Muscle layer of colon (tissue), 2 donors: ENCODE measurements at regions not wholly inside any gene's neighbourhood (a gene's known extent, or its start where the extent isn't known, plus 50 kb on each side); places are given as distances from the start of the nearest gene placed in this dataset.

Experiments used
- H3K27ac ChIP-seq: one replicate; pipeline ENCODE4 v1.7.0; 2013; ENCODE audit warnings: low read depth, mild to moderate bottlenecking, low read length, moderate library complexity
- H3K27me3 ChIP-seq, 2 donors: one replicate each; pipeline ENCODE4 v1.7.0; 2013; ENCODE audit warnings: low read length in 2 of 2, mild to moderate bottlenecking in 2 of 2; ENCODE audit not compliant: insufficient read depth in 2 of 2, control insufficient read depth in 1 of 2
- H3K36me3 ChIP-seq: one replicate; pipeline ENCODE4 v1.7.0; 2013; ENCODE audit warnings: mild to moderate bottlenecking, low read length; ENCODE audit not compliant: insufficient read depth
- H3K4me1 ChIP-seq: one replicate; pipeline ENCODE4 v1.7.0; 2013; ENCODE audit warnings: mild to moderate bottlenecking, low read length; ENCODE audit not compliant: insufficient read depth
- H3K4me3 ChIP-seq, 2 donors: one replicate each; pipeline ENCODE4 v1.7.0; 2013; ENCODE audit warnings: low read length in 2 of 2, low read depth in 1 of 2, mild to moderate bottlenecking in 1 of 2, moderate library complexity in 1 of 2
- H3K9ac ChIP-seq: one replicate; pipeline ENCODE4 v1.7.0; 2013; ENCODE audit warnings: low read length
- H3K9me3 ChIP-seq: one replicate; pipeline ENCODE4 v1.7.0; 2013; ENCODE audit warnings: mild to moderate bottlenecking, low read length
- donor health status: abdominal sarcoma.
- donor health status: Adenocarcinoma of cecum.

GRCh38 chr5:166963596-166963995 is 1327.8 kb upstream of the WWC1 start:
- H3K27me3 ChIP-seq = no peaks in the 10 kb centered on the region
- H3K4me3 ChIP-seq = no peak overlapping the region
- no peaks in the 10 kb centered on the region for H3K36me3 ChIP-seq
- H3K27ac ChIP-seq = no peak overlapping the region
- no peaks in the 10 kb centered on the region for H3K9me3 ChIP-seq
- no peak overlapping the region for H3K9ac ChIP-seq
- no peaks in the 10 kb centered on the region for H3K4me1 ChIP-seq

DNA sequence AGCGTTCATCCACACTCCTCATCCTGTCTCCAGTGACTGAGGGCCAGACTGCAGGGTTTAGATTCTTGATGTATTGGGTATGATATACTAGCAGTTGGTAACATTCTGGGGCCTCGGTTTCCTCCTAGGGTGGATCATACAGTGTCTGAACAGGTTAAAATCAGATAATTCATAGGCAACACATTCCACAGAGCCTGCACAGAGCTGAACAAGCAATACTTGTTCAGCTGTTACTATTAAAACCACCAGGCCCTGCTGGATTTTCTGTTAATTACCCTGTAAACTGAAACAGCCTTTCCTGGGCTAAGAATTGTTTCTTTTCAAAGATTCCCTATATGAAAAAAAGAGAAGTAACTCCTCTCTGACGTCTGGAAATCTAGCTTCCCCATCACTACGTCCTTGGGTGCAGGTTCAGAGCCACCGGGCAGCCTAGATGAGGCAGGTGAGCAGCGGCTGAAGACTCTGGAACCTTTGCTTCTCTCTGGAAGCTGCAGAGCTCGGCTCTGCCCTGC is 1313.5 kb upstream of the WWC1 start:
- peak overlapping the region; percentile 80 for H3K27ac ChIP-seq
- H3K27me3 ChIP-seq = no peaks in the 10 kb centered on the region
- H3K9ac ChIP-seq = no peak overlapping the region
- peak overlapping the region; percentile 59 to 68 for H3K4me3 ChIP-seq
- no peaks in the 10 kb centered on the region for H3K9me3 ChIP-seq
- peaks cover 12% of the 10 kb centered on the region for H3K4me1 ChIP-seq
- no peaks in the 10 kb centered on the region for H3K36me3 ChIP-seq

DNA sequence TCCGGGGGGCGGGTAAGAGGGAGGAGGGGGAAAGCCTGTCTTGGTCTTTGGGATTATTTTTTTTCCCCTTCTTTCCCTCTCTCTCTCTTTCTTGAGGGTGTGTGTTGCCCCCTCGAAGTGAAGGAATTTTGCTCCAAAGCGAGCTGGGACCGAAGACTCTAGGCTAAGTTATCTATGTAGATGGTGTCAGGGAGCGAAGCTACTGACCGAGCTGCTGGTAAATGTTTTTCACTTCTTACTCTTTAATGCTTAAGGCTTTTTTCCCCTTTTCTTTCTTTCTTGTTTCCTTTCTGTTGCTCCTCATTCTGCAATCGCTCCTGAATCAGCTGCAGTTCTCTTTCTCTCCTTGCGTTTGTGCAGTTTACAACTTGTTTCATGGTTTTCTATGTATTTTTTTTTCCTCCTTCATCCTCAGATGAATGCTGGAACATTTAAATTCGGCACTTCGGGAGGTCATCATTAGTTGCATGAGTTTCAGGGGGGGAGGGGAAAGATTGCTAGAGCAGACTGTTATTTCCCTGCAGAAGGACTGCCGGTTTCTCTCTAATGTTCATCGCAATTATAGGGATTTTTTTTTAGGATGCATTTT is 1312.0 kb upstream of the WWC1 start:
- Histone ChIP-seq H3K9ac (peak overlapping the region; percentile 47), H3K27ac (peak overlapping the region; percentile 80), H3K4me1 (peaks cover 12% of the 10 kb centered on the region)

GRCh38 chr5:166980666-166981065 is 1310.8 kb upstream of the WWC1 start:
- Histone ChIP-seq H3K36me3 (no peaks in the 10 kb centered on the region), H3K4me3 (peak overlapping the region in 1 of 2 donors; percentile 24), H3K27ac (peak overlapping the region; percentile 61), H3K4me1 (peaks cover 12% of the 10 kb centered on the region), H3K27me3 (no peaks in the 10 kb centered on the region), H3K9ac (no peak overlapping the region), H3K9me3 (no peaks in the 10 kb centered on the region)

More for the DNA sequence above, 1312.0 kb upstream of the WWC1 start:
- Histone ChIP-seq H3K9me3 (no peaks in the 10 kb centered on the region), H3K27me3 (no peaks in the 10 kb centered on the region), H3K36me3 (no peaks in the 10 kb centered on the region), H3K4me3 (peak overlapping the region; percentile 59 to 68)

- H3K9me3 ChIP-seq = no peaks in the 10 kb centered on the region
- H3K36me3 ChIP-seq = no peaks in the 10 kb centered on the region
- peak overlapping the region; percentile 31 for H3K9ac ChIP-seq
- H3K27ac ChIP-seq = no peak overlapping the region
- H3K4me3 ChIP-seq = peak overlapping the region in 1 of 2 donors; percentile 35
- no peaks in the 10 kb centered on the region for H3K27me3 ChIP-seq
- peaks cover 15% of the 10 kb centered on the region for H3K4me1 ChIP-seq
These were observed 1309.2 kb upstream of the WWC1 start for GRCh38 chr5:166982226-166982625.

DNA sequence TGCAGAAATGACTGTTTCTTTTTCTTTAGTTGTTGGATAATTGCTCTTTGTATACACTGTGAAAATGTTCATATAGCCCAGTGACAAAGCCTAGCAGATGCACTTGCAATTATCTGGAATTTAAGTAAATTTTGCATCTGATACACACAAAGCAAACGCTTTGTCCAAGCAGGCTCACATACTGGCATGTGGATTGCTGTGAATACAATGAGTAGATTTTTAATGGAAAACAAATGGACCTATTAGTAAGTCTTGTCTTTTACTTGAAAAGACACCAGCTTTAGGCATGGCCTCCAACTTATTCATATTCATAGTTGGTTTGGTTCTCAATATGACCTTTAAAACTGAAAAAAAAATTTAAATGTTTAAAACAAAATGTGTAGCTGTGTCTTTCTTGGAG is 1299.8 kb upstream of the WWC1 start:
- Histone ChIP-seq H3K27ac (no peak overlapping the region), H3K9ac (no peak overlapping the region), H3K4me3 (no peak overlapping the region), H3K4me1 (peaks cover 39% of the 10 kb centered on the region), H3K36me3 (no peaks in the 10 kb centered on the region), H3K9me3 (no peaks in the 10 kb centered on the region), H3K27me3 (no peaks in the 10 kb centered on the region)

DNA sequence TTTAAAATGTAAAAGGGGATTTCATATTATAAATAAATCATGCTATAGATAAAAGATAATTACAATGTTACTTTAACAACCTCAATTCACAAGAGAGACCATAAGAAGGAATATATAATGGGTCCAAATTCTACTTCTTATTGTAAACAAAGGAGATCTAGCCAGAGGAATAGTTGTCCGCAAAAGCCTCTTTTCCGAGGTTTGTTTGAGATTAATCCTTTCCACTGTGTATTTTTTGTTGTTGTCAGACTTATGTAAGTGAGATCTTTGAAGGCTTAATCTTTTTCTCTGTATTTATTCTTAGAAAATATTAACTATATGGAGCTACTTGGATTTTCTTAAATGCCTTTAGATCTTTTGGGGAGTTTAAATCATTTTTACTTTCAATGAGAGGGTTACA is 1299.3 kb upstream of the WWC1 start:
- no peaks in the 10 kb centered on the region for H3K36me3 ChIP-seq
- H3K27ac ChIP-seq = no peak overlapping the region
- no peaks in the 10 kb centered on the region for H3K9me3 ChIP-seq
- peaks cover 37% of the 10 kb centered on the region for H3K4me1 ChIP-seq
- no peaks in the 10 kb centered on the region for H3K27me3 ChIP-seq
- H3K4me3 ChIP-seq = no peak overlapping the region
- no peak overlapping the region for H3K9ac ChIP-seq

DNA sequence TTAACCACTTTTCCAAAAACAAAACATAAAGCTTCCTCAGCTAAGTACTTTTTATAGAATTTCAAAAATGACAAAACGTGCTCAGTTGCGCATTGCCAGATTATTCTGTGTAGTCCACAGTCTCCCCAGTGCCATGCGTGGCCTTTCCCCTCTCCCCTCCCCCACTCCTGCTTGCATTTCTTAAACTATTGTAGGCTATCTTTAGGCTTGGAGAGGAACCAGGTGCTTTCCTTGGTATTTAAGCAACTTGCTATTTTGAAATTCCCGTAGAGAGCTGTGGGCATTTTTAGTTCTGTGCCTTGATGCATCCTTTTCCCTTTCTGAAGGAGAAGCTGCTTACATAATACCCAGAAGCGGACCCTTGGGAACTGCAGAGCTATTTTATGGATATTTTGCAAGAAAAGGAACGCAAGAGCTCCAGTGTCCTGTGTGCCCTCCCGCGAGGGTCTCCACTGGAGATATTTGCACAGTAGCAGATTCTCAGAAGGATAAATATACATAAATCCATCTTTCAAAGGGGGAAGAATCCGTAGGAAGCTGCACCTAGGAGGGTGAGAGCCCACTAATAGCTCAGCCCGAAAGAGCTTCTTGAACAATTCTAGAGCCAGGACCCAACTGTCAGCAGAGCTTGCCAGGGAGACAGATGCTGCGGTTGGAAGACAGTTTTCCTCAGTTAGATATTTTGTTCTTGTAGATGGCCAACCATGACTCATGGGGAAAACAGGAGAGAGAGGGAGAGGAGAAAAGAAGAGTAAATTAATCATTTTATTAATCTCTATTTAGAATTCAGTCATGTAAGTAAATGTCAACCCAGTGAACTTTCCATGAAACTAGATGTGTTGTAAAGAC is 1298.3 kb upstream of the WWC1 start:
- Histone ChIP-seq H3K4me3 (peak overlapping the region in 1 of 2 donors; percentile 33), H3K36me3 (no peaks in the 10 kb centered on the region), H3K4me1 (peaks cover 27% of the 10 kb centered on the region), H3K27ac (peak overlapping the region; percentile 65), H3K9ac (no peak overlapping the region), H3K9me3 (no peaks in the 10 kb centered on the region), H3K27me3 (no peaks in the 10 kb centered on the region)

- H3K9ac ChIP-seq = no peak overlapping the region
These were observed 1297.2 kb upstream of the WWC1 start for GRCh38 chr5:166994226-166994625.

DNA sequence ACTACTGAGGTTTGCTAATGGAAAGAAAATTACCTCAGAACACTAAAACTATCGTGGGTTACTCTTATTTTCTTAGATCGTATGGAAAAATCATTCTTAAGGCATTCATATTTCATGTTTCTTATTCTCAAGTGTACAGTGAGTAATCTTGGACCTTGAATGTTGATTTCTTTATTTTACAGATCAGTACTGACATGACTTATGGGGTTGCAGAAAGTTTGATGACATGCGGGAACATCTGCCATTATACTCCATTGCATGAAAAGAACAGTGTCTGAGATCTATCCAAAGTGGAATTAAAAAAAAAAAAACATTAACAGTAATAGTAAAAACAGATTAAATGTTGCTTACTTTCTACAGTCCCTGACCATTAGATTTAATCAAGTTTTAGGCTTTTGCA is 1290.2 kb upstream of the WWC1 start:
- no peaks in the 10 kb centered on the region for H3K27me3 ChIP-seq
- no peaks in the 10 kb centered on the region for H3K4me1 ChIP-seq
- H3K4me3 ChIP-seq = no peak overlapping the region
- no peaks in the 10 kb centered on the region for H3K9me3 ChIP-seq
- no peak overlapping the region for H3K9ac ChIP-seq
- H3K27ac ChIP-seq = no peak overlapping the region
- H3K36me3 ChIP-seq = no peaks in the 10 kb centered on the region

More at GRCh38 chr5:166994226-166994625, 1297.2 kb upstream of the WWC1 start:
- Histone ChIP-seq H3K36me3 (no peaks in the 10 kb centered on the region), H3K27me3 (no peaks in the 10 kb centered on the region), H3K4me1 (peaks cover 27% of the 10 kb centered on the region), H3K27ac (no peak overlapping the region), H3K9me3 (no peaks in the 10 kb centered on the region), H3K4me3 (no peak overlapping the region)

DNA sequence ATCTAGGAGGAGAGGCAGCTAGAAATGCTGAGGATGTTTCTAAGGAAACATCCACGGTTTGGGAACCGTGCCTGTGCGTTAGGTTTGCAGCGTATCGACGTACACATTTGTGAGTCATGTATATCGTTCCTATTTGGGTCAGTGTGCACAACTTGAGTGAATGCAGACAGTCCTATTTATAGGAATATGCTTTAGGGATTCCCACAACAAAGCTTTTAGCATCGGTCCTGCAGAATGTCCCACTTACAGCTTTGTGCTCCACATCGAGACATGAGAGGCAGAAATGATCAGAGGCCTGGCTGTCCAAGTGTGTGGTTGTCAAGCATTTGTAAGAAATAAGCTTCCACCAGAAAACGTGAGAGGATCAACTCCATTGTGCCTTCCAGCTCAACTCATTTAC is 1282.7 kb upstream of the WWC1 start:
- Histone ChIP-seq H3K9ac (no peak overlapping the region), H3K9me3 (no peaks in the 10 kb centered on the region), H3K27ac (no peak overlapping the region), H3K4me3 (no peak overlapping the region), H3K27me3 (no peaks in the 10 kb centered on the region), H3K36me3 (no peaks in the 10 kb centered on the region), H3K4me1 (no peaks in the 10 kb centered on the region)
